ENCODE measurements at regions not wholly inside any gene's neighbourhood (a gene's known extent, or its start where the extent isn't known, plus 50 kb on each side); places are given as distances from the start of the nearest gene placed in this dataset.
"Not testable (repeated sequence)": the region's sequence is repeated elsewhere in the genome, so short reads cannot be mapped to it uniquely, and the experiment has no call there.

DNA sequence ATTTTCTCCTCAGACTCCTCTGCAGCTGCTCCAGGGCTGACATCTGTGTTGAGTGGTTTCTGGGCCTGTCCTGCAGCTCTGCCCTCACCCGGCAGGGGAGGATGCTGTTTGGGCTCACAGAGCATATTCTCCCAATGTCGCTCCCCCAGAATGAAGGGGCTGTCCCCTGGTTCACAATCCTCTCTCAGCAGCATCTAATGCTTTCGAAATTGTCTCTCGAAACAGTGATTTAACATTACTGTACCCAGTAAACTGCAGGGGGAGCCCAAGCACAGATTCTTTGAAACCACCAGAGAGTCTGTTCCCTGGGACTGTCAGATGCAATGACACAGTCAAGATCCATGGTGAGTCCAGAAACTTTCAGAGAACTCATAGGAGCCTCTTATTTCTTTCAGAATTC, 1135.2 kb downstream of the TMEM121 start:
- TF ChIP-seq, protein P1, sequence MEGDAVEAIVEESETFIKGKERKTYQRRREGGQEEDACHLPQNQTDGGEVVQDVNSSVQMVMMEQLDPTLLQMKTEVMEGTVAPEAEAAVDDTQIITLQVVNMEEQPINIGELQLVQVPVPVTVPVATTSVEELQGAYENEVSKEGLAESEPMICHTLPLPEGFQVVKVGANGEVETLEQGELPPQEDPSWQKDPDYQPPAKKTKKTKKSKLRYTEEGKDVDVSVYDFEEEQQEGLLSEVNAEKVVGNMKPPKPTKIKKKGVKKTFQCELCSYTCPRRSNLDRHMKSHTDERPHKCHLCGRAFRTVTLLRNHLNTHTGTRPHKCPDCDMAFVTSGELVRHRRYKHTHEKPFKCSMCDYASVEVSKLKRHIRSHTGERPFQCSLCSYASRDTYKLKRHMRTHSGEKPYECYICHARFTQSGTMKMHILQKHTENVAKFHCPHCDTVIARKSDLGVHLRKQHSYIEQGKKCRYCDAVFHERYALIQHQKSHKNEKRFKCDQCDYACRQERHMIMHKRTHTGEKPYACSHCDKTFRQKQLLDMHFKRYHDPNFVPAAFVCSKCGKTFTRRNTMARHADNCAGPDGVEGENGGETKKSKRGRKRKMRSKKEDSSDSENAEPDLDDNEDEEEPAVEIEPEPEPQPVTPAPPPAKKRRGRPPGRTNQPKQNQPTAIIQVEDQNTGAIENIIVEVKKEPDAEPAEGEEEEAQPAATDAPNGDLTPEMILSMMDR (IDR thresholded peaks at IDR 0.05) = peak; percentile 18; the same call in 1 of the 2 replicates
- H3K27ac ChIP-seq = not testable (repeated sequence)

DNA sequence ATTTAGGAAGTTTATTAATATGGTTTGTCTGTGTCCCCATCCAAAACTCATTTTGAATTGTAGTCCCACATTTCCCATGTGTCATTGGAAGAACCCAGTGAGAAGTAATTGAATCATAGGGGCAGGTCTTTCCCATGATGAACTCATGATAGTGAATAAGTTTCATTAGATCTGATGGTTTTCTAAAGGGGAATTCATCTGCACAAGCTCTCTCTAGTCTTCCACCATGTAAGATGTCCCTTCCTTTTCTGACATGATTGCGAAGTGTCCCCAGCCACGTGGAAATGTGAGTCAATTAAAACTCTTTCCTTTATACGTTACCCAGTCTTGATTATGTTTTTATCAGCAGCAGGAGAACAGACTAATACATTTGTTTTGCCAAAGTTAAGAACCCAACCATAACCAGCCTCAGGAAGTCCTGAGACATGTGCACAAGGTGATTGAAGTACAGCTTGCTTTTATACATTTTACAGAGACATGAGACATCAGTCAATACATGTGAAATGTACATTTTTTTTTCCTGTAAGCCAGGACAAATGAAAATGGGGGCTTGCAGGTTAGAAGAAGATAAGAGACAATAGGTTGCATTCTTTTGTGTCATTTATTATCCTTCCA, 1136.7 kb downstream of the TMEM121 start:
- no peak for TF ChIP-seq ZFX (IDR thresholded peaks at IDR 0.05; ENCODE audit: borderline replicate concordance)
- TF ChIP-seq, protein P1 (IDR thresholded peaks at IDR 0.05) = no peak
- no peak overlapping the region for H3K27ac ChIP-seq

DNA sequence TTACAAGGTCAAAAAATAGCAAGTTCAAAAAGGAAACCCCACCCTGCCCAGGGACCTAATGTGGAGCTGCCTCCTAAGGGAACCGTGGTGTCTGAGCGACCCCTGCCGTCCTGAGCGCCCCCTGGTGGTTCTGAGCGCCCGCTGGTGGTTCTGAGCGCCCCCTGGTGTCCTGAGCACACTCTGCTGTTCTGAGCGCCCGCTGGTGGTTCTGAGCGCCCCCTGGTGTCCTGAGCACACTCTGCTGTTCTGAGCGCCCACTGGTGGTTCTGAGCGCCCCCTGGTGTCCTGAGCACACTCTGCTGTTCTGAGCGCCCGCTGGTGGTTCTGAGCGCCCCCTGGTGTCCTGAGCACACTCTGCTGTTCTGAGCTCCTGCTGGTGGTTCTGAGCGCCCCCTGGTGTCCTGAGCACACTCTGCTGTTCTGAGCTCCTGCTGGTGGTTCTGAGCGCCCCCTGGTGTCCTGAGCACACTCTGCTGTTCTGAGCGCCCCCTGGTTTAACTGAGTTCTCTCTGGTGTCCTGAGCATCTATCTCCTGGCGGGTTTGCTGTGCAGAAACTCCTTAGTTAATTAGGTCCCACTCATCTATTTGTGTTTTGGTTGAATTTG, 1137.5 kb downstream of the TMEM121 start:
- TF ChIP-seq, protein P1 (IDR thresholded peaks at IDR 0.05) = peak; percentile 59
- H3K27ac ChIP-seq = not testable (repeated sequence)

DNA sequence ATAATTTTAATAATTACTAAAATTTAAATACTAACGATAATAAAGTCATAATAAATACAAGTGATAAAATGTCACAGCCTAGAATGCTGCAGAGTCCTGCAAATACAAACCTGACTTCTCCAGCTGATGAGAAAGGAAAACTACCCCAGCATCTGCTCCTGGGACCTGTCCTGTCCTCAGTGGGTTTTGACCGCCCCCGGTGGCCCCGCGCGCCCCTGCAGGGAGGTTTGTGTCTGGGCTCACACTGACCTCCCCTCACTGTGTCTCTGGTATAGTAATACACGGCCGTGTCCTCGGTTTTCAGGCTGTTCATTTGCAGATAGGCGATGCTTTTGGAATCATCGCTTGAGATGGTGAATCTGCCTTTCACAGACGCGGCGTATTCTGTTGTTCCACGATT, 1139.4 kb downstream of the TMEM121 start:
- H3K27ac ChIP-seq = no peak overlapping the region
- no peak for TF ChIP-seq ZFX (IDR thresholded peaks at IDR 0.05; ENCODE audit: borderline replicate concordance)
- TF ChIP-seq, protein P1 (IDR thresholded peaks at IDR 0.05) = no peak

DNA sequence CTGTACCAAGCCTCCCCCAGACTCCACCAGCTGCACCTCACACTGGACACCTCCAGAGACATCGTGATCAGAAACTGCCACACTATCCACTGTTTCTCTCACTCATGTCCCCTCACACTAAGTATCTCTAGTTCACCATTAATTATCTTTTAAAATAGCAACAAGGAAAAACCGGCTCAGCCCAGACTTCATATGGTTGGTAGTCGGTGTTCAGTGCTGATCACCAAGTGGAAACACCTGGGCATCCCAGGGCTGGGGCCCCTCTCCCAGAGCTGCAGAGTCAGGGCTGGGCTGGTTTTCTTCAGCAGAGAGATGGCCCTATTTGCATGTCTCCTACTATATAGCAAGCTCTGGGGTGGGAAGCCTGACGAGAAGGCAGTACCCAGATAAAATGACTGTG, 1140.0 kb downstream of the TMEM121 start:
- H3K27ac ChIP-seq = no peak overlapping the region
- TF ChIP-seq ZFX (IDR thresholded peaks at IDR 0.05; ENCODE audit: borderline replicate concordance) = no peak
- TF ChIP-seq, protein P1 (IDR thresholded peaks at IDR 0.05) = no peak

DNA sequence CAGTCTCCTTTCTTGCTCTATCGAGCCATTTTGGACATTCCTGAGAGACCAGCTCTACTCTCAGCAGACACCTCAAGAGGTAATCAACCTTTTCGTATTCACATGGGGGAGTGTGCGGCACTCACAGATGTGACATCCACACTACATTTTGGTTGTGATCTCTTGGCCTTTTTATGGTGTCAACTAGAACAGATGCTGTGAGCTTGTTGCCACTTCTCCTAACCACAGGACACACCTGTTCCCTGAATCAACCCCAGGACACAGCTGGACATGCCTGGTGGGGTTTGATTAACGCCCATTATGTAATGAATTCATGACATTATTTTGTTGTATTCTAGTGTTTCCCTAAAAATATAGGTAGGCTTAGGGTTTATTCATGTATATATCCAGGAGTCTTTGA, 1143.6 kb downstream of the TMEM121 start:
- TF ChIP-seq ZFX (IDR thresholded peaks at IDR 0.05; ENCODE audit: borderline replicate concordance) = no peak
- TF ChIP-seq, protein P1 (IDR thresholded peaks at IDR 0.05) = no peak
- no peak overlapping the region for H3K27ac ChIP-seq

DNA sequence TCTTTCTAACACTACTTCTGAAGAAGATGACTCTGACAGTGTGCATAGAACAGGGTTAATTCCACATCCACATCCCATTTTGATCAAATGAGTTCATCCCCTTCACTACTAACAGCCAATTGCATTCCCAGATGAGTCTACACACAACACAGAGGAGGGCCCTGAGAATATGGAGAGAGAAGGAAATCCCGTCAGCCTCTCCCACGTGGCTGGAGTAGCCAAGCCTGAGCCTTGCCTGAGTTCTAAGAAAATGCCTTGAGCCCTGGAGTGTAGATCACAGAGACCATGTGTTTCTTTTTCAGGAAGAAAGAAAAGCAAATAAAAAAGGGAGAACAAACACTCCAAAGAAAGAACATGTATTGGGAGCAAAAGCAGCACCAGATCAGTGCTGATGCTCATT, 1147.7 kb downstream of the TMEM121 start:
- H3K27ac ChIP-seq = not testable (repeated sequence)

Data from 22Rv1 (cell line).